NB4 (cell line): ENCODE measurements at regions not wholly inside any gene's neighbourhood (a gene's known extent, or its start where the extent isn't known, plus 50 kb on each side); places are given as distances from the start of the nearest gene placed in this dataset.

Experiments
- DNase-seq: peaks from one replicate; pipeline ENCODE4 v3.0.0; 2010; ENCODE audit warnings: low read depth
- H3K4me3 ChIP-seq: one replicate; pipeline ENCODE4 v1.5.1; 2011; ENCODE audit warnings: mild to moderate bottlenecking, low read depth, low read length, moderate library complexity
- MAX ChIP-seq: IDR thresholded peaks from 2 replicates; pipeline ENCODE4 v1.6.1; 2011; ENCODE audit warnings: low read depth, low read length
- MYC ChIP-seq: IDR thresholded peaks from 2 replicates; pipeline ENCODE4 v1.6.1; 2011; ENCODE audit warnings: low read depth, low read length
- POLR2A ChIP-seq: IDR thresholded peaks from 2 replicates; pipeline ENCODE4 v1.6.1; 2011; ENCODE audit warnings: mild to moderate bottlenecking; ENCODE audit not compliant: insufficient read length; ENCODE audit errors: extremely low read depth
- TF ChIP-seq, protein P1 (sequence below): IDR thresholded peaks from one replicate; pipeline ENCODE4 v1.5.1; 2012; ENCODE audit warnings: low read depth, low read length

- TF ChIP-seq MYC (no peak), POLR2A (no peak)
- TF ChIP-seq, protein P1, sequence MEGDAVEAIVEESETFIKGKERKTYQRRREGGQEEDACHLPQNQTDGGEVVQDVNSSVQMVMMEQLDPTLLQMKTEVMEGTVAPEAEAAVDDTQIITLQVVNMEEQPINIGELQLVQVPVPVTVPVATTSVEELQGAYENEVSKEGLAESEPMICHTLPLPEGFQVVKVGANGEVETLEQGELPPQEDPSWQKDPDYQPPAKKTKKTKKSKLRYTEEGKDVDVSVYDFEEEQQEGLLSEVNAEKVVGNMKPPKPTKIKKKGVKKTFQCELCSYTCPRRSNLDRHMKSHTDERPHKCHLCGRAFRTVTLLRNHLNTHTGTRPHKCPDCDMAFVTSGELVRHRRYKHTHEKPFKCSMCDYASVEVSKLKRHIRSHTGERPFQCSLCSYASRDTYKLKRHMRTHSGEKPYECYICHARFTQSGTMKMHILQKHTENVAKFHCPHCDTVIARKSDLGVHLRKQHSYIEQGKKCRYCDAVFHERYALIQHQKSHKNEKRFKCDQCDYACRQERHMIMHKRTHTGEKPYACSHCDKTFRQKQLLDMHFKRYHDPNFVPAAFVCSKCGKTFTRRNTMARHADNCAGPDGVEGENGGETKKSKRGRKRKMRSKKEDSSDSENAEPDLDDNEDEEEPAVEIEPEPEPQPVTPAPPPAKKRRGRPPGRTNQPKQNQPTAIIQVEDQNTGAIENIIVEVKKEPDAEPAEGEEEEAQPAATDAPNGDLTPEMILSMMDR = peak; percentile 74
- peak; percentile 48 for DNase-seq
- no peak overlapping the region for H3K4me3 ChIP-seq
These were observed 138.9 kb upstream of the COL8A1 start for GRCh38 chr3:99499235-99500158.

DNA sequence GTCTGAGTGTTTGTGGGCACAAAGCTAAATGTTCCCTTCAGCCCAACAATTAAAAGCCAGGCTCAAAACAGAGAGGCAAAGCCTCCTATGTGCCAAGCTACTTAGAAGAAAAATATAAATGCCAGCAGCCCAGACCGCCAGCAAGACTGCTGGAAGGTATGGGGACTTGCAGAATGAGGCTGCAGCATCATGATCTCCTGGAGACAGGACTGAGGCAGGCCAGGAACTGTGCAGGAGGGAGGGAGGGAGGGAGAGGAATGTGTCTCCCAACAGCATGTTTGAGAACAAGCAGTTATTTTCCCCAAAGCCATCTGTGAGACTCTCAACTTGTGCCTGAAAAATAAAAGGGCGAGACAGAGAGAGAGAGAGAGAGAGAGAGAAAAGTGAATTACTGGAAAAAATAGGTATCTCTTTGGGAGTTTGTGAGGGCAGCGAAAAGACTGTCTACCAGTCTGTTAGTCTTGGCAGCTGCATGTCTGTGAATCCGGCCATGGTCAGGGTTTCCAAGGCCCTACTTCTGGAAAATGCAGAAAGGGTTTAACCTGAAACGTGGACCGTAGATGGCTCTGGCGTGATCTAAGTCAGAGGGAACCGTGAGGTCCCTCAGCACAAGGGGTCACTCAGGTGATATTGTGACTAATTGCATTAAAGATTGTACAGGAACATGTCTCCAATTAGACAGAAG lies 139.7 kb upstream of the COL8A1 start:
- TF ChIP-seq POLR2A (no peak), MYC (no peak), MAX (no peak)
- TF ChIP-seq, protein P1 = no peak
- H3K4me3 ChIP-seq = no peak overlapping the region
- DNase-seq = no peak

GRCh38 chr3:99487894-99488293 lies 150.5 kb upstream of the COL8A1 start:
- no peak for DNase-seq
- H3K4me3 ChIP-seq = no peak overlapping the region
- TF ChIP-seq MYC (no peak), MAX (no peak), POLR2A (no peak)

DNA sequence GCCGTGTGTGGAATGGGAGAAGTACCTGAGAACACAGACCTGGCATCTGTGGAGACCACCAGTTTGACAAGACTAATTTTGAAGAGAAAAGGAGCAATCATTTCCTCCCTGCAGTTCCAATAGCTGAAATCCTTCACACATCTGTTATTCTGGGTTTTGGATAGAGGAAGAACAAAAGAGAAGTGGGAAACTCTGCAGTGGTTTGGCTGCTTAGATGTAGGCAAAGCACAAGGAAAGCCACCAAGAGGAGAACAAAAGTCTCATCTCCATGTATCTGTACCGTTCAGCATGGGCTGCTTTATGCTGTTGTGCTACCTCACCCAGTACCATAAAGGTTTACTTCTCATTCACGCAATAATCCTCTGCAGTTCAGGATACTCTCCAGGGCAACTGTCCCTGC lies 153.1 kb upstream of the COL8A1 start:
- H3K4me3 ChIP-seq = no peak overlapping the region
- TF ChIP-seq MYC (no peak), MAX (no peak), POLR2A (no peak)
- TF ChIP-seq, protein P1 = no peak
- no peak for DNase-seq

GRCh38 chr3:99484871-99485270 lies 153.5 kb upstream of the COL8A1 start:
- no peak for TF ChIP-seq MAX
- TF ChIP-seq POLR2A = no peak
- no peak for TF ChIP-seq MYC
- TF ChIP-seq, protein P1 = no peak
- H3K4me3 ChIP-seq = no peak overlapping the region
- DNase-seq = no peak

DNA sequence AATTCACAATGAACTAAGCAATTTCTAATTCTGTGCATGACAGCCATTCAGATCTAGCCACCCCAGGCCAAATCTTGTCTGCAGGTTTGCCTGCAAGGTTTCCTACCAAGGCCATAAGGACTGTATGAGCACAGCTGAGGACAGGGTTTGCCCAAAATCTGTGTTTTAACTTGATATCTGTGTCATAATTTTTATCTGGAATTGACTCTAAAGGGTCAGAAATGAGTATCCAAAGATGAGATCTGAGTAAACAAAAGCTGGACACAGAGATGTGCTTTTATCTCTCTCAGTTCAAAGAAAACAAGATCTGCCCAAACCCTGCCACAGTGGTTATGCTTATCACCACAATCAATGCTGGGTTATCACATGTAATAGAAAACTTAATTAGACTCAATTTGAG lies 154.6 kb upstream of the COL8A1 start:
- TF ChIP-seq MAX = no peak
- TF ChIP-seq, protein P1 = no peak
- TF ChIP-seq MYC = no peak
- no peak for TF ChIP-seq POLR2A
- H3K4me3 ChIP-seq = no peak overlapping the region
- no peak for DNase-seq
